H9 (cell line): ENCODE measurements at regions not wholly inside any gene's neighbourhood (a gene's known extent, or its start where the extent isn't known, plus 50 kb on each side); places are given as distances from the start of the nearest gene placed in this dataset.

Source experiments
- DNase-seq: peaks from one replicate; pipeline ENCODE4 v3.0.0-alpha.2; 2017
- H2AFZ ChIP-seq: one replicate; pipeline ENCODE4 v1.6.1; 2013; ENCODE audit warnings: mild to moderate bottlenecking, low read length, control low read depth, moderate library complexity
- H2AK5ac ChIP-seq: 2 replicates; pipeline ENCODE4 v1.6.1; 2013; ENCODE audit warnings: low read length, control low read depth, mixed read lengths; ENCODE audit not compliant: insufficient read length
- H2BK120ac ChIP-seq: one replicate; pipeline ENCODE4 v1.6.1; 2013; ENCODE audit warnings: low read depth, mild to moderate bottlenecking, low read length, control low read depth, inconsistent platforms; ENCODE audit not compliant: poor library complexity, severe bottlenecking
- H2BK12ac ChIP-seq: 2 replicates; pipeline ENCODE4 v1.6.1; 2013; ENCODE audit warnings: low read length, control low read depth, mixed read lengths, low read depth; ENCODE audit not compliant: insufficient read length
- H2BK15ac ChIP-seq: 2 replicates; pipeline ENCODE4 v1.6.1; 2013; ENCODE audit warnings: low read depth, low read length, control low read depth
- H2BK20ac ChIP-seq: one replicate; pipeline ENCODE4 v1.6.1; 2013; ENCODE audit warnings: low read depth, mild to moderate bottlenecking, low read length, control low read depth, inconsistent platforms; ENCODE audit not compliant: poor library complexity, severe bottlenecking
- H2BK5ac ChIP-seq: 2 replicates; pipeline ENCODE4 v1.6.1; 2013; ENCODE audit warnings: low read length, control low read depth, mixed read lengths; ENCODE audit not compliant: insufficient read length
- H3K14ac ChIP-seq: 2 replicates; pipeline ENCODE4 v1.6.1; 2013; ENCODE audit warnings: low read length, control low read depth; ENCODE audit not compliant: insufficient read depth
- H3K18ac ChIP-seq: 2 replicates; pipeline ENCODE4 v1.6.1; 2013; ENCODE audit warnings: low read depth, mild to moderate bottlenecking, mixed read lengths, low read length, control low read depth; ENCODE audit not compliant: insufficient read length
- H3K23ac ChIP-seq: 2 replicates; pipeline ENCODE4 v1.6.1; 2013; ENCODE audit warnings: low read length, control low read depth, mixed read lengths, low read depth; ENCODE audit not compliant: insufficient read length
- H3K23me2 ChIP-seq: 2 replicates; pipeline ENCODE4 v1.6.1; 2013; ENCODE audit warnings: low read depth, mild to moderate bottlenecking, mixed read lengths, low read length, control low read depth; ENCODE audit not compliant: insufficient read length, poor library complexity, severe bottlenecking
- H3K27ac ChIP-seq: 2 replicates; pipeline ENCODE4 v1.5.1; 2013; ENCODE audit warnings: low read length, control low read depth, mixed read lengths, low read depth; ENCODE audit not compliant: insufficient read length
- H3K27me3 ChIP-seq: 2 replicates; pipeline ENCODE4 v1.6.1; 2013; ENCODE audit warnings: low read length, control low read depth, inconsistent platforms; ENCODE audit not compliant: insufficient read depth
- H3K4ac ChIP-seq: 2 replicates; pipeline ENCODE4 v1.6.1; 2013; ENCODE audit warnings: low read depth, mild to moderate bottlenecking, control low read depth, inconsistent platforms, low read length, moderate library complexity
- H3K4me1 ChIP-seq: 2 replicates; pipeline ENCODE4 v1.6.1; 2013; ENCODE audit warnings: low read length, control low read depth, inconsistent platforms; ENCODE audit not compliant: insufficient read depth
- H3K4me2 ChIP-seq: 2 replicates; pipeline ENCODE4 v1.6.1; 2013; ENCODE audit warnings: low read length, control low read depth, mixed read lengths; ENCODE audit not compliant: insufficient read length, insufficient read depth
- H3K56ac ChIP-seq: 2 replicates; pipeline ENCODE4 v1.6.1; 2013; ENCODE audit warnings: low read depth, mild to moderate bottlenecking, mixed read lengths, low read length, control low read depth; ENCODE audit not compliant: insufficient read length
- H3K79me1 ChIP-seq: 2 replicates; pipeline ENCODE4 v1.6.1; 2013; ENCODE audit warnings: low read depth, mild to moderate bottlenecking, moderate library complexity, low read length, control low read depth, inconsistent platforms; ENCODE audit not compliant: insufficient read depth, poor library complexity, severe bottlenecking
- H3K79me2 ChIP-seq: 2 replicates; pipeline ENCODE4 v1.6.1; 2013; ENCODE audit warnings: low read length, control low read depth, inconsistent platforms; ENCODE audit not compliant: insufficient read depth
- H3K9ac ChIP-seq: 2 replicates; pipeline ENCODE4 v1.6.1; 2013; ENCODE audit warnings: low read length, control low read depth, mixed read lengths; ENCODE audit not compliant: insufficient read length; ENCODE audit errors: extremely low read depth
- H3K9me3 ChIP-seq: one replicate; pipeline ENCODE4 v1.6.1; 2013; ENCODE audit warnings: low read depth, low read length, inconsistent platforms; ENCODE audit not compliant: control insufficient read depth
- H3T11ph ChIP-seq: one replicate; pipeline ENCODE4 v1.6.1; 2013; ENCODE audit warnings: mild to moderate bottlenecking, low read length, control low read depth, inconsistent platforms
- H4K20me1 ChIP-seq: one replicate; pipeline ENCODE4 v1.6.1; 2013; ENCODE audit not compliant: control insufficient read depth, insufficient read length, insufficient read depth
- H4K5ac ChIP-seq: 2 replicates; pipeline ENCODE4 v1.6.1; 2013; ENCODE audit warnings: low read depth, mild to moderate bottlenecking, mixed read lengths, low read length, control low read depth; ENCODE audit not compliant: insufficient read length
- H4K8ac ChIP-seq: replicated peaks from 2 replicates; pipeline ENCODE4 v1.6.1; 2013; ENCODE audit warnings: low read length, control low read depth, mixed read lengths, low read depth; ENCODE audit not compliant: insufficient read length
- H4K91ac ChIP-seq: 2 replicates; pipeline ENCODE4 v1.6.1; 2013; ENCODE audit warnings: low read depth, mild to moderate bottlenecking, moderate library complexity, mixed read lengths, low read length, control low read depth; ENCODE audit not compliant: insufficient read length
- H3K27ac Mint-ChIP-seq, 3 experiments: 2 replicates in 2 of 3; 3 replicates in 1 of 3; pipeline ENCODE4 v1.8.0; 2020 to 2021; ENCODE audit warnings: mixed read lengths in 3 of 3, mild to moderate bottlenecking in 1 of 3, moderate library complexity in 1 of 3
- H3K27me3 Mint-ChIP-seq: 2 replicates; pipeline ENCODE4 v1.8.0; 2021; ENCODE audit warnings: low read depth, mild to moderate bottlenecking, moderate library complexity, mixed read lengths
- H3K36me3 Mint-ChIP-seq, 3 experiments: 2 replicates in 2 of 3; 3 replicates in 1 of 3; pipeline ENCODE4 v1.8.0; 2020 to 2021; ENCODE audit warnings: low read depth in 3 of 3, mixed read lengths in 3 of 3; ENCODE audit not compliant: insufficient read depth in 1 of 3
- H3K4me1 Mint-ChIP-seq, 2 experiments: 2 replicates each; pipeline ENCODE4 v1.8.0; 2020; ENCODE audit warnings: mixed read lengths in 2 of 2
- H3K4me3 Mint-ChIP-seq, 2 experiments: 2 replicates in 1 of 2; 3 replicates in 1 of 2; pipeline ENCODE4 v1.8.0; 2020 to 2021; ENCODE audit warnings: mild to moderate bottlenecking in 2 of 2, mixed read lengths in 2 of 2, moderate library complexity in 1 of 2
- H3K9me3 Mint-ChIP-seq, 2 experiments: 2 replicates in 1 of 2; 3 replicates in 1 of 2; pipeline ENCODE4 v1.8.0; 2020; ENCODE audit warnings: mild to moderate bottlenecking in 2 of 2, mixed read lengths in 2 of 2, moderate library complexity in 1 of 2
- CTCF ChIP-seq: fragments of 200-600 bp; sonication (generic); conservative IDR thresholded peaks from 3 replicates; pipeline ENCODE4 v1.8.0; 2021; ENCODE audit warnings: antibody characterized with exemption, mild to moderate bottlenecking
- WGBS: extraction: QIAGEN DNeasy Blood & Tissue Kit; methylation state at CpG from one replicate; pipeline ENCODE4 v1.1.7; 2013; ENCODE audit warnings: missing lambda C conversion rate, low lambda C conversion rate, mixed read lengths; ENCODE audit not compliant: insufficient read length; ENCODE audit errors: extremely low coverage; 5-methylcytosine and 5-hydroxymethylcytosine counted together

GRCh38 chr16:5793556-5793955 lies 696.0 kb upstream of the EEF2KMT start:
- Mint-ChIP-seq H3K4me3 (no peak overlapping the region), H3K27me3 (no peaks in the 10 kb centered on the region; the same call in 1 of the 2 replicates), H3K4me1 (peaks cover 48% of the 10 kb centered on the region in 2 experiments), H3K9me3 (no peaks in the 10 kb centered on the region; a peak in 1 of 5 replicates), H3K36me3 (peaks cover 0 to 4% (median 0%) of the 10 kb centered on the region in 3 experiments; a peak in 3 of 7 replicates), H3K27ac (peak overlapping the region in 1 of 3 experiments; percentile 55; a peak in 2 of 7 replicates)
- Histone ChIP-seq H3K4ac (no peak overlapping the region), H3K18ac (no peak overlapping the region), H4K91ac (no peak overlapping the region), H3K79me2 (no peaks in the 10 kb centered on the region), H4K8ac (no peak overlapping the region), H2BK120ac (no peak overlapping the region), H2BK12ac (no peak overlapping the region), H2AFZ (no peak overlapping the region), H4K20me1 (no peaks in the 10 kb centered on the region), H3K56ac (no peak overlapping the region), H2BK20ac (no peak overlapping the region), H3K79me1 (no peaks in the 10 kb centered on the region), H3K4me1 (peaks cover 5% of the 10 kb centered on the region; the same call in 1 of the 2 replicates), H3K23ac (no peak overlapping the region), H3T11ph (no peak overlapping the region), H3K9me3 (no peaks in the 10 kb centered on the region), H3K9ac (no peak overlapping the region), H3K27me3 (no peaks in the 10 kb centered on the region), H4K5ac (no peak overlapping the region), H3K4me2 (no peak overlapping the region), H2BK5ac (no peak overlapping the region), H2AK5ac (no peak overlapping the region), H3K14ac (no peak overlapping the region), H3K27ac (no peak overlapping the region), H3K23me2 (no peaks in the 10 kb centered on the region), H2BK15ac (no peak overlapping the region)
- no peak for TF ChIP-seq CTCF
- no peak for DNase-seq
- WGBS, result no CpG with 5 or more reads among the region's 5 CpGs
